Smooth muscle cell (in vitro differentiated cells): ENCODE measurements at regions not wholly inside any gene's neighbourhood (a gene's known extent, or its start where the extent isn't known, plus 50 kb on each side); places are given as distances from the start of the nearest gene placed in this dataset.

Experiments used
- DNase-seq: peaks from one replicate; lab custom pipeline; 2025; ENCODE audit not compliant: unreplicated experiment; lab: John Stamatoyannopoulos, UW
- H2AFZ ChIP-seq: fragments of 200-600 bp; sonication (generic); 2 replicates; pipeline ENCODE4 v1.6.0; 2016; ENCODE audit warnings: antibody characterized with exemption, low read depth, mild to moderate bottlenecking
- H3F3A ChIP-seq: fragments of 200-600 bp; sonication (generic); 2 replicates; pipeline ENCODE4 v1.6.0; 2017; ENCODE audit warnings: antibody characterized with exemption, low read depth
- H3K27ac ChIP-seq: fragments of 200-600 bp; sonication (generic); 2 replicates; pipeline ENCODE4 v1.5.1; 2016; ENCODE audit warnings: low read depth, mild to moderate bottlenecking
- H3K27me3 ChIP-seq: fragments of 200-600 bp; sonication (generic); 2 replicates; pipeline ENCODE4 v1.6.1; 2016; ENCODE audit warnings: low read depth, mild to moderate bottlenecking
- H3K36me3 ChIP-seq: fragments of 200-600 bp; sonication (generic); 2 replicates; pipeline ENCODE4 v1.5.1; 2016; ENCODE audit warnings: low read depth
- H3K4me1 ChIP-seq: fragments of 200-600 bp; sonication (generic); 2 replicates; pipeline ENCODE4 v1.5.1; 2016; ENCODE audit warnings: low read depth
- H3K4me2 ChIP-seq: fragments of 200-600 bp; sonication (generic); 2 replicates; pipeline ENCODE4 v1.6.0; 2016; ENCODE audit warnings: mild to moderate bottlenecking
- H3K4me3 ChIP-seq: fragments of 200-600 bp; sonication (generic); 2 replicates; pipeline ENCODE4 v1.5.1; 2016; ENCODE audit warnings: mild to moderate bottlenecking
- H3K79me2 ChIP-seq: fragments of 200-600 bp; sonication (generic); 2 replicates; pipeline ENCODE4 v1.6.0; 2016; ENCODE audit warnings: low read depth, mild to moderate bottlenecking
- H3K9ac ChIP-seq: fragments of 200-600 bp; sonication (generic); 2 replicates; pipeline ENCODE4 v1.6.0; 2016; ENCODE audit warnings: low read depth
- H3K9me3 ChIP-seq: fragments of 200-600 bp; sonication (generic); replicated peaks from 2 replicates; pipeline ENCODE4 v1.5.1; 2016; ENCODE audit warnings: low read depth
- H4K20me1 ChIP-seq: fragments of 200-600 bp; sonication (generic); 2 replicates; pipeline ENCODE4 v1.6.0; 2016; ENCODE audit warnings: low read depth
- CTCF ChIP-seq: fragments of 200-600 bp; sonication (generic); IDR thresholded peaks from 2 replicates; pipeline ENCODE4 v1.5.1; 2017; ENCODE audit warnings: borderline replicate concordance, mild to moderate bottlenecking, antibody characterized with exemption; ENCODE audit not compliant: insufficient read depth, poor library complexity, severe bottlenecking
- WGBS: methylation state at CpG from one replicate; pipeline ENCODE4 v1.1.7; 2016; ENCODE audit warnings: low lambda C conversion rate; 5-methylcytosine and 5-hydroxymethylcytosine counted together

GRCh38 chr21:28179136-28179535 lies 813.5 kb downstream of the LTN1 start:
- no peaks in the 10 kb centered on the region for H3K27me3 ChIP-seq
- no peaks in the 10 kb centered on the region for H3K36me3 ChIP-seq
- no peak overlapping the region for H3K9ac ChIP-seq
- H4K20me1 ChIP-seq = no peaks in the 10 kb centered on the region
- H3K9me3 ChIP-seq = no peaks in the 10 kb centered on the region
- H3K27ac ChIP-seq = no peak overlapping the region
- no peak for DNase-seq
- no peaks in the 10 kb centered on the region for H3K4me1 ChIP-seq
- H3K79me2 ChIP-seq = no peaks in the 10 kb centered on the region
- H3K4me3 ChIP-seq = no peak overlapping the region
- H3F3A ChIP-seq = no peaks in the 10 kb centered on the region
- H2AFZ ChIP-seq = no peak overlapping the region
- H3K4me2 ChIP-seq = no peak overlapping the region
- no peak for TF ChIP-seq CTCF

DNA sequence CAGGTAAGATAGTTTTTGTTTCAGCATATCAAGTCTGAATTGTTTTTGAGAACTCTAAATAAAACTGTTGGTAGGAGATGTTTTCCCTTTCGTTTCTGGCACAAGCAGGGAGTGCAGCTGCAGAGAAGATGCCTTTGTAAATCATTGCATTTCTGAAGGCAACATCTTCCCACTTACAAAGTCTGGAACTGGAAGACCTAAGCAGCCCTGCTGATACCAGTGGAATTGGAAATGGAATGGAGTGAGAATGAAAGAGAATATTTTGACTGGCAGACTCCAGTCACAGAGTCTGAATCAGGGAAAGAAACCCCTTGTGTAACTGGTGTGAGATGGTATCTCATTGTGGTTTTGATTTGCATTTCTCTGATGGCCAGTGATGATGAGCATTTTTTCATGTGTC lies 815.6 kb downstream of the LTN1 start:
- no peak for DNase-seq

GRCh38 chr21:28174701-28175100 lies 818.0 kb downstream of the LTN1 start:
- H3K27ac ChIP-seq = no peak overlapping the region
- DNase-seq = no peak
- no peaks in the 10 kb centered on the region for H3K79me2 ChIP-seq
- H3K4me3 ChIP-seq = no peak overlapping the region
- no peak overlapping the region for H3K9ac ChIP-seq
- H3K4me2 ChIP-seq = no peak overlapping the region
- no peak for TF ChIP-seq CTCF
- peak overlapping the region; percentile 42 for H2AFZ ChIP-seq
- H4K20me1 ChIP-seq = no peaks in the 10 kb centered on the region
- no peaks in the 10 kb centered on the region for H3K9me3 ChIP-seq
- no peaks in the 10 kb centered on the region for H3K27me3 ChIP-seq
- peaks cover 4% of the 10 kb centered on the region for H3K4me1 ChIP-seq
- peaks cover 6% of the 10 kb centered on the region for H3F3A ChIP-seq
- H3K36me3 ChIP-seq = no peaks in the 10 kb centered on the region

More for the DNA sequence above, 815.6 kb downstream of the LTN1 start:
- Histone ChIP-seq H3F3A (peaks cover 2% of the 10 kb centered on the region), H4K20me1 (no peaks in the 10 kb centered on the region), H3K9me3 (no peaks in the 10 kb centered on the region), H3K4me2 (no peak overlapping the region), H3K27ac (no peak overlapping the region), H3K27me3 (no peaks in the 10 kb centered on the region), H3K4me3 (no peak overlapping the region), H3K36me3 (no peaks in the 10 kb centered on the region), H3K79me2 (no peaks in the 10 kb centered on the region), H3K9ac (no peak overlapping the region), H3K4me1 (peaks cover 2% of the 10 kb centered on the region), H2AFZ (no peak overlapping the region)
- no peak for TF ChIP-seq CTCF
- WGBS = 85% methylated on average over 1 of the region's 1 CpG

DNA sequence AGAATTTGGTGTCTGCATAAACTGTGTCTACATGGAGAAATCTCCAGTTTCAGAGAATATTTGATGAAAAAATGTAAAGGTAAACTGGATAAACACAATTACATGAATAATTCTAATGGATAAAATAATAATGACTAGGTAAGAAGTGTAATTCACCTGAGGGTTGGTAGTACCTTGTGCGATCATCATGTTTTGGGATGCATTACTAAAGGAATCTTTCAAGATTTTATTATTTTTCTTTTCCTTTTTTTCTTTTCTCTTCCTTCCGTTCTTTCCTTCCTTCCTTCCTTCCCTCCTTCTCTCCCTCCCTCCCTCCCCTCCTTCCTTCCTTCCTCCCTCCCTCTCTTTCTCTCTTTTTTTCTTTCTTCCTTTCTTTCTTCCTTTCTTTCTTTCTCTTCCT lies 818.7 kb downstream of the LTN1 start:
- DNase-seq = no peak
- WGBS = 61% methylated on average over 2 of the region's 2 CpGs
- no peaks in the 10 kb centered on the region for H4K20me1 ChIP-seq
- H3K4me2 ChIP-seq = no peak overlapping the region
- no peak overlapping the region for H3K27ac ChIP-seq
- H3K79me2 ChIP-seq = no peaks in the 10 kb centered on the region
- no peak for TF ChIP-seq CTCF
- H3K4me3 ChIP-seq = no peak overlapping the region
- H3K27me3 ChIP-seq = no peaks in the 10 kb centered on the region
- no peak overlapping the region for H3K9ac ChIP-seq
- H3K4me1 ChIP-seq = peaks cover 4% of the 10 kb centered on the region
- peaks cover 6% of the 10 kb centered on the region for H3F3A ChIP-seq
- no peaks in the 10 kb centered on the region for H3K36me3 ChIP-seq
- H3K9me3 ChIP-seq = no peaks in the 10 kb centered on the region
- H2AFZ ChIP-seq = peak overlapping the region; percentile 71
